GM19467 (cell line): ENCODE measurements at regions not wholly inside any gene's neighbourhood (a gene's known extent, or its start where the extent isn't known, plus 50 kb on each side); places are given as distances from the start of the nearest gene placed in this dataset.
"Not testable (repeated sequence)": the region's sequence is repeated elsewhere in the genome, so short reads cannot be mapped to it uniquely, and the experiment has no call there.

ENCODE experiments used
- ATAC-seq: cut with Tn5 transposase; IDR thresholded peaks from one replicate; pipeline ENCODE4 v1.9.1; 2021; ENCODE audit warnings: mild to moderate bottlenecking, moderate library complexity; ENCODE audit not compliant: unreplicated experiment

DNA sequence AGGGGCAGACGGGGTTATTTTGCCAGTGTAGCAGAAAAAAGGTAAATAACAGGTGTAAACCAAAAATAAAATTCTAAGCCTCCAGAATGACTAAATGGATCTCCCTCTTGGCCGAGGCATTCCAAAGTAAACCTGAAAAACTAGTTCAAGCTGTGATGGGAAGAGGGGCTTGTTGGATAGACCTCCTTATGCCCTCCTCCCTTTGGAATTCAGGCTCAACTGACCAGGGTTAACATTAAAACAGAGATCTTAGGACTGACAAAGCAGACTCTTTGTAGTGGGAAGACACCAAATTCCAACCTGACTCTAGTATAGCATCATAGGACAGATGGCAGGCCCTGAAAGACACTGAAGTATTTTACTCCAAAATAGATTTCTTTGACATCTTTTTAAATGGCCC is 113.8 kb upstream of the ITGB1 start:
- ATAC-seq: no peak

DNA sequence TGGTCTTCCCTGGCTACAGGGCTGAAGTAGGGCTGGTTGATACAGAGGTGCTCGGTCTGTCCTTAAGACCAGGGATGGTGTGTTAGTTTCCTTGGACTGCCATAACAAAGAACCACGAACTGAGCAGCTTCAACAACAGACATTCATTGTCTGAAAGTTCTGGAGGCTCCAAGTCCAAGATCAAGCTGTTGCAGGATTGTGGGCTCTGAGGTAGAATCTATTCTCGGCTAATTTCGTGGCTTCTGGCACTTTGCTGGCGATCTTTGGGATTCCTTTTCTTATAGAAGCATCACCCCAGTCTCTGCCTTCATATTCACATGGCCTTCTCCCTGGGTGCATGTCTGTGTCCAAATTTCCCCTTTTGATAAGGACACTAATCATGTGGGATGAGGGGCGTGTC is 112.1 kb upstream of the ITGB1 start:
- no peak for ATAC-seq

DNA sequence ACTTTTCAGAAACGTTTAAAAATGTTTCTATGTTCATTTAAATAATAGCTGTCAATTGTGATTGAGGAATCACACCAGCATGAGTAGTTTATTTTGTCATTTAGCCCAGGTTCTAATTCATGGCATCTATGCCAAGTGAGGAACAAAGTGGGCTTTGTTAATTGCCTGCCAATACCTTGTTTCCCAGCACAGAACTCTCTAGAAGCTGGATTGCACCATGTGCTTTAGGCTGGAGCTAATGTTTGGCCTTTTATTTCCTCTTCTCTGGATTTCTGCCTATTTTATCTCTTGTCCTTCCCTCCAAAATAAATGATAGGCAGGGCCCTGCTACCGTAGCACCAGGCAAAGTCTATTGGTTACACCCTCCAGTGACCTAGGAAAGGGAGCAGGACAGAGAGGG is 109.9 kb upstream of the ITGB1 start:
- no peak for ATAC-seq

DNA sequence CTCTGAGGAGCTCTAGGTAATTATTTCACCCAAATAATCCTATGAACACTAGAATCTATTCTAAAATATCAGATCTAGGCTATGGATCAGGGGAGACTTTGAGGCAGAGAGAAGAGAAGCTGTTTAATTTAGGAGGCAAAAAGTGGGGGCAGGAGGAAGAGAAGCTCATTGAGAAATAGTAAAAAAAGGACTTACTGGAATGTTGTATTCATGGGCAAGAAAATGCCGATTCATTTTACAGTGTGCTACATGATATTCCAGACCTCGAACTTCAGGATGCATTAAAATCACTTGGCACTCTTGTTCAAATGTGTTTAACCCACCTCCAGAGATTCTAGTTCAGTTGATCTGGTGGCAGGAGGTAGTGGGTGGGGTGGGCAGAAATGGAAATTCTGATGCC is 109.5 kb upstream of the ITGB1 start:
- ATAC-seq: no peak

- no peak for ATAC-seq
Observed at GRCh38 chr10:33066558-33067236, 108.7 kb upstream of the ITGB1 start.

- ATAC-seq: no peak
Observed at GRCh38 chr10:33065111-33065510, 107.1 kb upstream of the ITGB1 start.

GRCh38 chr10:33064706-33065105 is 106.7 kb upstream of the ITGB1 start:
- ATAC-seq: no peak

GRCh38 chr10:33057620-33058019 is 99.6 kb upstream of the ITGB1 start:
- ATAC-seq: no peak

GRCh38 chr10:33056828-33057596 is 99.0 kb upstream of the ITGB1 start:
- no peak for ATAC-seq

DNA sequence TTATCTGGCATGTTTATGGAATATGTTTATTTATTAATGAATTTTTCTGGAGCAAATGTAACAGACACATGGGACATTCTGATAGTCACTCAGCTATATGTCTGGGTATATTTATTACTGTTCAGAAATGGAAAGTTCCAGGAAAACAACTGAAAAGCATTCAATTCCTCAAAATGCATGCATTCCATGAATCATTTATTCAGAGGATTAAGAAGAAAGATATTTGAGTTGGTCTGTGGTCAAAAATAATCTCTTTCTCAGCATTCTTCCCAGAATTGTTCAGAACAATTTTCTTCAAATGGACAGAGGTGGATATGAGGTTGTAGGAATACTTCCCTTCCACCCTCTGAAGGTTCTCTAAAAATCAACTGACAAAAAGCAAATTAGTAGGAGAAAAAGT is 97.6 kb upstream of the ITGB1 start:
- no peak for ATAC-seq

DNA sequence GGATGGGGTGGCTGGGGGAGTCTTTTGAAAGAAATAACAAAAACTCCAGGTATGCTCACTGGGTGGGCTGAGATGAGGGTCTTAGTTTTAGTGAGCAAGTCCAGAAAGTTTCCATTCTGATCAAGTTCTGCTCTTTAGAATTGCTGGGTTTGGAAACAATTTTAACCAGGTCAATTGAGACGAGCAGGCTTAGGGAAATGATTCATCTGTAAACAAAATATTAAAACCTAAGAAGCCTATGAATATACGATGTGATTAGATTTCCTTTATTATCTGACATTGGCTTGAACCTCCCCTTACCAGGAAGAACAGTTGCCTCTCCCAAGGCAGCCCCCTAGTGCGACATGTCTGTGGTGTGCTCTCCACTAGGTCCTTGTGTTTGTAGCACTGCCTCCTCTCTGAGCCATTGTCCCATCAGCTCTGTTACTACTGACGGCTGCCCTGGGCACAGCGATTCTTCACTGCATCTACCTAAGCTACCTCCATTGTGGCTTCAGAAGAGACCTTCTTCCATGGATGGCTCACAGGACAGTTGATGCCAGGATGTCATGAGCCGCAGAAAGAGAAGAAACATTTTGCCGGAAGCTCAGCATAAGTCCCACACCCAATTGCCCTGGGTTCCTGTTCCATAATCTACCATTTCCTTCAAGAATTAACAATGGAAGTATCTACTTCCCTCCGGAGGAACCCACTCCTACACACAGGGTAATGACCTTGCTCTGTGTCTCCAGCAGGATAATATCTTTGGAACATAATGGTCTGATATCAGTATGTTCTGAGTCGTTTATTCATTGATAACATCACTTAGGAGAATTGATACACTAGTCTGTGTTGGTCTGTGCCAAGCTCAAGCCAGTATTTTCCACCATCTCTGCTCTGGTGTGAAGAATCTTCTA is 95.1 kb upstream of the ITGB1 start:
- no peak for ATAC-seq

DNA sequence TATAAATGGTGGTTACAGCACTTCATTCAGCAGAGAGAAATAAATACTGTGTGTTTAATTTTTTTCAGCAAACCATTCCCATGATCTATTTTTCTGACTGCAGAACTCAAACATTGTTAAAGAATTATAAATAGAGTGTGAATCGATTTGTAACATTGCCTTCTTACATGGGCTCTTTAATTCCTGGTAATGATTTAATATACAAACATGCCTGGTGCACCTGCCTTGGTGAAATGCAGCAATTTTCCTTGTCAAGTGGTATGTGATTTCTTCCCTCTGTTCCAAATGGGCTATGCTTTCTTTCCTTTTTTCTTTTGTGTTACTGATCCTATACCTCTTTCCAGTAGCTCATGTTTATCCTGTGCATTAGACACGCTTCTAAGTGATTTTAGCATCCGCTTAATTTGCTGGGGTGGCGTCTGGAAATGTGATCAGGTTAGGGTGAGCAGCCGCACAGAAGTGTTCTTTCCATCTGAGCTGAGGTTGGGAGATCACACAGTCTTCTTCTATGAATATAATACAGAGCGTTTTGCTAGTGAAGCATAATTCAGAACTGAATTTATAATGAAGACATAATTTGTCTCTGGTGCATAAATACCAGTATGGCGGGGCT is 94.3 kb upstream of the ITGB1 start:
- no peak for ATAC-seq

DNA sequence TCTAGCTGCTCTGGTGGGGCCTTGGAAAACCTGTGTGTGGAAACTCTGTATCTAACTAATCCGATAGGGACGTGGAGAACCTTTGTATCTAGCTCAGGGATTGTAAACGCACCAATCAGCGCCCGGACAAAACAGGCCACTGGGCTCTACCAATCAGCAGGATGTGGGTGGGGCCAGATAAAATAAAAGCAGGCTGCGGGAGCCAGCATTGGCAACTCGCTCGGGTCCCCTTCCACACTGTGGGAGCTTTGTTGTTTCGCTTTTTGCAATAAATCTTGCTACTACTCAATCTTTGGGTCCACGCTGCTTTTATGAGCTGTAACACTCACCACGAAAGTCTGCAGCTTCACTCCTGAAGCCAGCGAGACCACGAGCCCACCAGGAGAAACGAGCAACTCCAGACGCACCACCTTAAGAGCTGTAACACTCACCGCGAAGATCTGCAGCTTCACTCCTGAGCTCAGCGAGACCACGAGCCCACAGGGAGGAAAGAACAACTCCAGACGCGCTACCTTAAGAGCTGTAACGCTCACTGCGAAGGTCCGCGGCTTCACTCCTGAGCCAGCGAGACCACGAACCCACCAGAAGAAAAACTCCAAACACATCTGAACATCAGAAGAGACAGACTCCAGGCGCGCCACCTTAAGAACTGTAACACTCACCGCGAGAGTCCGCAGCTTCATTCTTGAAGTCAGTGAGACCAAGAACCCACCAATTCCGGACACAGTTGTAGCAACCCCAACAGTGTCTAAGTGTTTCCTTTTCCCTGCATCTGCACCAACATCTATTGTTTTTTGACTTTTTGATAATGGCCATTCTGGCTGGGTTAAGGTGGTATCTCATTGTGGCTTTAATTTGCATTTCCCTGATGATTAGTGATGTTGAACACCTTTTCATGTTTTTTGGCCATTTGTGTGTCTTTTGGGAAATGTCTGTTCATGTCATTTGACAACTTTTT is 92.2 kb upstream of the ITGB1 start:
- not testable (repeated sequence) for ATAC-seq

GRCh38 chr10:33048223-33048622 is 90.2 kb upstream of the ITGB1 start:
- no peak for ATAC-seq

DNA sequence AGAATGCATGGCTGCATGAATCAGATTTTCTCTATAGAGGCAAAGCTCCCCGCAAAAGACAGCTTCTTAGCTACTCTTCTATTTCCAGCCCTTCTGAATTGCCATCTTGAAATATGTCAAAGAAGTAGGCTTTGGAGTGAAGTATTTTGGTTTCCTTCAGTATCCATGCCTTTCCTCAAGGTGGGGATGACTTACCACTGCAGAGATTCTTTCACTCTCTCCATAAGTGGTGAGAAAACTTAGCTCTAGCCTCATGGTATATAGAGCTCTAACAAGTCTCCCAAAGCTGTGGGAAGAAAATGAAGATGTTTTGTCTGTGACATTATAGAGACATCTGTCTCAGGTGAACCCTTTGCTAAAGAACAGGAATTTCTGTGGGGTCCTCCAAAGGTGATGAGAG is 89.6 kb upstream of the ITGB1 start:
- ATAC-seq: no peak

- ATAC-seq: no peak
Observed at GRCh38 chr10:33046792-33047191, 88.8 kb upstream of the ITGB1 start.

GRCh38 chr10:33045421-33045820 is 87.4 kb upstream of the ITGB1 start:
- ATAC-seq: no peak

DNA sequence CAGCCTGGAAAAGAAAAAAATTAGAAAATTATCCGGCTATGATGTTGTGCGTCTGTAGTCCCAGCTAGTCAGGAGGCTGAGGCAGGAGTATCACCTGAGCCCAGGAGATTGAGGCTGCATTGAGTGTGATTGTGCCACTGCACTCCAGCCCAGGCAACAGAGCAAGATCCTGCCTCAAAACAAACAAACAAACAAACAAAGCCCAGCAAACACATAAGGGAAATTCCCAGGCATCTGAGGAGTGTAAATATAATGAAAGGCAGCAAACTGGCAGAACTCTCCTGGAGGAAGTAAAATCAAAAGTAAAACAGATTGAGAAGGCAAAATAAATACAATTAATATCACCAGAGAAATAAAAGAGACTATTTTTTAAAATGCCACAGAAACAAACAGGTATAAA is 84.5 kb upstream of the ITGB1 start:
- no peak for ATAC-seq

DNA sequence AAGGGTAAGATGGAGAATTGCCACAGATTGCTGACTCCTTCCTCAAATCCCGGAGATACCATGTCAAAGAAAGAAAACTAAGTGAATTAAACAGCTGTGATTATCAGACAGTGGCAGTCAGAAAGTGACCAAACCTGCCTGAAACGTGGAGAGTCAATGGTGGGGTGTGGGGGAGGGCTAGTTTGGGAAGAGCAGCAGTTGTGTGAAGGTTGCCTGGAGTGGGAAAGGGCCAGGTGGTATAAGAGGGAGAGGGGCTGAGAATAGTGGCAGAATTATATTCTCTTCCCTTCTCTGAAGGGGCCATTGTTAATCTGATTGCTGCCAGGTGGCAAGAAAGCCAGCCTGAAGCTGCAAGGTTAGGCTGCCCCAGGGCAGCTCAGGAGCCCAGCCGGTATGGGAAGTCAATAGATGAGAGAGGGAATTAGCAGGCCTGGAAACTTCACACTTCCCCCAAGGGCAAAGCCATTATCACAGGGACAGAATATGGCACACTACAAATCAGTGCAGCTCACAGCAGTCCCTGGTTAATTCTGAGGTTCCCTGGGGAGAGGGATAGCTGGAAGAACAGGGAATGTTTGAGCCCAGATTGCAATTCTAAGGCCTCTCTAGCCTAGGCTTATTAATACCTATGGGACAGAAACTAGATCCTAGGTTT is 83.9 kb upstream of the ITGB1 start:
- ATAC-seq: no peak

DNA sequence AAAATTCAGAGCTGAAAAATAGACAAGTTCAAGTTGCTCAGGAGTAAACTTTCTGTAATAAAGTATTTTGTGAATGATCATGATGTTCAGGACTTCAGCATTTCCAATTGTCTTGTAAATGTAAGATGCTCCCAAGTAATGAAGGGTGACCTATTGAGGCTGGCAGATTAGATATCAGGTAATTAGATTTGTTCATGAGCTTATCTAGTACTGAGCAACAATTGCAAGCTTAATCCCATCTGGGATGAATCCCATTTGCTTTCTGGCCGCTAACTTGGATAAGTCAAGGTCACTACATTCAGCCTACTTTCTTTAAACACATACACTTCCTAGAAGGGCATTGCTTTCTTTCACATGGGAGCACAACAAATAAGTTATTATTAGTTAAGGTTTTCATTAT is 82.4 kb upstream of the ITGB1 start:
- ATAC-seq: no peak
